Neural cell (in vitro differentiated cells): ENCODE measurements at regions not wholly inside any gene's neighbourhood (a gene's known extent, or its start where the extent isn't known, plus 50 kb on each side); places are given as distances from the start of the nearest gene placed in this dataset.

Experiments
- H2AFZ ChIP-seq: fragments of 200-600, 300-800 bp; sonication (generic), shearing (Covaris generic); 2 replicates; pipeline ENCODE4 v1.6.0; 2014; ENCODE audit warnings: low read depth, mild to moderate bottlenecking, antibody characterized with exemption, low read length, moderate library complexity
- H3F3A ChIP-seq: fragments of 200-600 bp; shearing (Covaris generic); 2 replicates; pipeline ENCODE4 v1.6.1; 2016; ENCODE audit warnings: mild to moderate bottlenecking, moderate library complexity, mixed read lengths, antibody characterized with exemption, low read length; ENCODE audit not compliant: insufficient read depth, poor library complexity, severe bottlenecking
- H3K27ac ChIP-seq: fragments of 200-600, 300-800 bp; sonication (generic), shearing (Covaris generic); 2 replicates; pipeline ENCODE4 v1.5.1; 2014; ENCODE audit warnings: mild to moderate bottlenecking, low read length, moderate library complexity
- H3K27me3 ChIP-seq: fragments of 300-800, 200-600 bp; sonication (generic), shearing (Covaris generic); 2 replicates; pipeline ENCODE4 v1.6.0; 2014; ENCODE audit warnings: mild to moderate bottlenecking, low read depth, low read length, moderate library complexity; ENCODE audit not compliant: insufficient read depth
- H3K36me3 ChIP-seq: fragments of 300-800, 200-600 bp; sonication (generic), shearing (Covaris generic); 2 replicates; pipeline ENCODE4 v1.5.1; 2014; ENCODE audit warnings: mild to moderate bottlenecking, antibody characterized with exemption, low read length, moderate library complexity; ENCODE audit not compliant: insufficient read depth
- H3K4me2 ChIP-seq: fragments of 300-800, 200-600 bp; sonication (generic), shearing (Covaris generic); 2 replicates; pipeline ENCODE4 v1.6.0; 2014; ENCODE audit warnings: mild to moderate bottlenecking, low read length
- H3K4me3 ChIP-seq: fragments of 300-800, 200-600 bp; sonication (generic), shearing (Covaris generic); 2 replicates; pipeline ENCODE4 v1.5.1; 2014; ENCODE audit warnings: mild to moderate bottlenecking, low read length, moderate library complexity
- H3K79me2 ChIP-seq: fragments of 200-600 bp; shearing (Covaris generic); replicated peaks from 2 replicates; pipeline ENCODE4 v1.6.0; 2014; ENCODE audit warnings: mild to moderate bottlenecking, low read length, moderate library complexity; ENCODE audit not compliant: insufficient read depth
- H3K9ac ChIP-seq: fragments of 300-800, 200-600 bp; sonication (generic), shearing (Covaris generic); 2 replicates; pipeline ENCODE4 v1.6.1; 2016; ENCODE audit warnings: mild to moderate bottlenecking, low read length, mixed read lengths
- H3K9me2 ChIP-seq: fragments of 200-600 bp; shearing (Covaris generic); 2 replicates; pipeline ENCODE4 v1.6.1; 2016; ENCODE audit warnings: mild to moderate bottlenecking, low read length, mixed read lengths; ENCODE audit not compliant: insufficient read depth
- H3K9me3 ChIP-seq: fragments of 200-600, 300-800 bp; sonication (generic), shearing (Covaris generic); 2 replicates; pipeline ENCODE4 v1.6.1; 2016; ENCODE audit warnings: mild to moderate bottlenecking, mixed run types, low read length, moderate library complexity, mixed read lengths
- H4K20me1 ChIP-seq: fragments of 200-600 bp; shearing (Covaris generic); 2 replicates; pipeline ENCODE4 v1.6.1; 2016; ENCODE audit warnings: mild to moderate bottlenecking, mixed run types; ENCODE audit not compliant: insufficient read depth
- EP300 ChIP-seq: fragments of 450-650 bp; conservative IDR thresholded peaks from 2 replicates; pipeline ENCODE4 v1.6.1; 2014; ENCODE audit warnings: antibody characterized with exemption, mild to moderate bottlenecking, moderate library complexity; ENCODE audit not compliant: poor library complexity, severe bottlenecking
- EZH2 ChIP-seq: fragments of 200-600, 300-800 bp; shearing (Covaris generic), sonication (generic); IDR thresholded peaks from 2 replicates; pipeline ENCODE4 v1.6.1; 2014; ENCODE audit warnings: antibody characterized with exemption, low read length, borderline replicate concordance, mild to moderate bottlenecking; ENCODE audit not compliant: insufficient read depth, poor library complexity, severe bottlenecking
- MXI1 ChIP-seq: fragments of 450-650 bp; conservative IDR thresholded peaks from 2 replicates; pipeline ENCODE4 v1.6.1; 2014; ENCODE audit warnings: antibody characterized with exemption, mild to moderate bottlenecking; ENCODE audit not compliant: poor library complexity, severe bottlenecking
- POLR2AphosphoS5 ChIP-seq: IDR thresholded peaks from 2 replicates; pipeline ENCODE4 v1.6.1; 2012
- RAD21 ChIP-seq: fragments of 450-650 bp; conservative IDR thresholded peaks from 2 replicates; pipeline ENCODE4 v1.6.1; 2014; ENCODE audit warnings: antibody characterized with exemption, mild to moderate bottlenecking, moderate library complexity
- SMC3 ChIP-seq: fragments of 450-650 bp; conservative IDR thresholded peaks from 2 replicates; pipeline ENCODE4 v1.6.1; 2014; ENCODE audit warnings: antibody characterized with exemption, mild to moderate bottlenecking, moderate library complexity; ENCODE audit not compliant: poor library complexity
- TAF1 ChIP-seq: IDR thresholded peaks from 2 replicates; pipeline ENCODE4 v1.6.1; 2012; ENCODE audit warnings: low read depth
- TF ChIP-seq, protein P1 (sequence below): IDR thresholded peaks from 2 replicates; pipeline ENCODE4 v1.6.1; 2012; ENCODE audit warnings: borderline replicate concordance
- TF ChIP-seq, protein P2 (sequence below): fragments of 450-650 bp; IDR thresholded peaks from 2 replicates; pipeline ENCODE4 v1.5.1; 2014; ENCODE audit warnings: antibody characterized with exemption, mild to moderate bottlenecking, moderate library complexity; ENCODE audit not compliant: poor library complexity, severe bottlenecking

DNA sequence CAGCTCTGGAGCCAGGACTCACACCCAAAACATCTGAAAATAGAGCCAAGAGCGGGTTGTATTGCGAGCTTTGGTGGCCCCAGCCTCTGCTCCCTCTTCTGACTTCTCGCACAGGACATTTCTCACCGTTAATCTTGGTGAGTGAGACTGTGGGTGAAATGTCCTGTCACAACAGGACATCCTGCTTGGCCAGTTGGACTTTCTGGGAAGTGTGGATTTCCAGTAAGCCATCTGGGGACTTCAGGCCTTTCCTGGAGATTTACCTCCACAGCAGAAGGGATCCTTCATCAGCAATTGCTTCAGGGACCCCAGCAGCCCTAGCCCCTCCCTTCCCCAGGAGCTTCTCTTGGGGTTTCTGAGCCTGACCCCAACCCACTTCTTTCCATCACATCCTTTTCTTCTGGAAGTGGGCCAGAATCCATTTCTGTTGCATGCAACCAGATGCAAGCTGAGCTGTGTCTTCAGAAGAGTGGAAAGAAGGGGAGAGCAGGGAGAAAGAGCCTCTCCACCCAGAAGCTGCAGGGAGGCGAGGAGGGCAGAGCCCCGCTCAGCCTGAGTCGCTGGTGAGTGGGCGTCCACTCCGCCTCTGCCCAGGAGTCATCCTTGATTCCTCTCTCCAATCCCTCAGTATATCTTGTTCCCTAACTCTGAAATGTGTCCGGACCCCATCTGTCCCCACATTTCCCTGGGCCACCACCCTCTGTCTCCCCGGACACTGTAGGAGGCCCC is 50.3 kb upstream of the GADD45G start:
- no peak overlapping the region for H3K4me3 ChIP-seq
- no peaks in the 10 kb centered on the region for H3K9me2 ChIP-seq
- no peak overlapping the region for H3K27ac ChIP-seq
- no peaks in the 10 kb centered on the region for H4K20me1 ChIP-seq
- no peaks in the 10 kb centered on the region for H3K27me3 ChIP-seq
- no peak overlapping the region for H3K9ac ChIP-seq
- H3K36me3 ChIP-seq: no peaks in the 10 kb centered on the region
- no peaks in the 10 kb centered on the region for H3K9me3 ChIP-seq
- no peak overlapping the region for H2AFZ ChIP-seq
- no peaks in the 10 kb centered on the region for H3F3A ChIP-seq
- H3K79me2 ChIP-seq: no peaks in the 10 kb centered on the region
- no peak overlapping the region for H3K4me2 ChIP-seq
- TF ChIP-seq RAD21 (no peak), SMC3 (no peak), EZH2 (no peak), MXI1 (no peak), EP300 (no peak), TAF1 (no peak), POLR2AphosphoS5 (no peak)
- TF ChIP-seq, protein P1, sequence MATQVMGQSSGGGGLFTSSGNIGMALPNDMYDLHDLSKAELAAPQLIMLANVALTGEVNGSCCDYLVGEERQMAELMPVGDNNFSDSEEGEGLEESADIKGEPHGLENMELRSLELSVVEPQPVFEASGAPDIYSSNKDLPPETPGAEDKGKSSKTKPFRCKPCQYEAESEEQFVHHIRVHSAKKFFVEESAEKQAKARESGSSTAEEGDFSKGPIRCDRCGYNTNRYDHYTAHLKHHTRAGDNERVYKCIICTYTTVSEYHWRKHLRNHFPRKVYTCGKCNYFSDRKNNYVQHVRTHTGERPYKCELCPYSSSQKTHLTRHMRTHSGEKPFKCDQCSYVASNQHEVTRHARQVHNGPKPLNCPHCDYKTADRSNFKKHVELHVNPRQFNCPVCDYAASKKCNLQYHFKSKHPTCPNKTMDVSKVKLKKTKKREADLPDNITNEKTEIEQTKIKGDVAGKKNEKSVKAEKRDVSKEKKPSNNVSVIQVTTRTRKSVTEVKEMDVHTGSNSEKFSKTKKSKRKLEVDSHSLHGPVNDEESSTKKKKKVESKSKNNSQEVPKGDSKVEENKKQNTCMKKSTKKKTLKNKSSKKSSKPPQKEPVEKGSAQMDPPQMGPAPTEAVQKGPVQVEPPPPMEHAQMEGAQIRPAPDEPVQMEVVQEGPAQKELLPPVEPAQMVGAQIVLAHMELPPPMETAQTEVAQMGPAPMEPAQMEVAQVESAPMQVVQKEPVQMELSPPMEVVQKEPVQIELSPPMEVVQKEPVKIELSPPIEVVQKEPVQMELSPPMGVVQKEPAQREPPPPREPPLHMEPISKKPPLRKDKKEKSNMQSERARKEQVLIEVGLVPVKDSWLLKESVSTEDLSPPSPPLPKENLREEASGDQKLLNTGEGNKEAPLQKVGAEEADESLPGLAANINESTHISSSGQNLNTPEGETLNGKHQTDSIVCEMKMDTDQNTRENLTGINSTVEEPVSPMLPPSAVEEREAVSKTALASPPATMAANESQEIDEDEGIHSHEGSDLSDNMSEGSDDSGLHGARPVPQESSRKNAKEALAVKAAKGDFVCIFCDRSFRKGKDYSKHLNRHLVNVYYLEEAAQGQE: no peak

DNA sequence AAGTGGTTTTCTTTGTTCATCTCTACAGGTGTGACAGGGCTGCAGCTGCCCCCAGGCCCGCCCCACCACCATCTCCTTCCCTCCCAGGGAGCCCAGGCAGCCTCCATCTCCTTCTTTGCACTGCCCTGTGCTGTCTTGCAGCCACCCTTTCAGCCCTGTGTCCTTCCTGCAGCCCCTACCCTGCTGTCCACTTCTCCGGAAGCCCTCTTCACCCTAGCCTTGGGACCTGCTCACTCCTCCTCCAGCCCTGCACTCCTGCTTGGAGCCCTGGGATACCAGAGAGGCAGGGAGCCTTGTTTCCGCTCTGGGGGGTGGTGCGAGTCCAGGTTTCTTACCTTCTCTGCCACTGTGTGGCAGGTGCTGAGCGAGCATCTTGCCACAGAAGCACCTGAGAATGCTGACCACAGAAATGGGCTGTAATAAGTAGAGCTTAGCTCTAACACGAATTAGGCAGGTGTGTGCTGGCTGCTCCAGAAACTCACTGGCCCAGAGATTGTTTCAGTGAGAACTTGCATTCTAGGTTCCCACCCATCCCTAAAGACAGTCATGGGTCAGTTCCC is 51.3 kb upstream of the GADD45G start:
- no peaks in the 10 kb centered on the region for H3K27me3 ChIP-seq
- no peaks in the 10 kb centered on the region for H3K36me3 ChIP-seq
- no peaks in the 10 kb centered on the region for H3F3A ChIP-seq
- H3K79me2 ChIP-seq: no peaks in the 10 kb centered on the region
- no peaks in the 10 kb centered on the region for H3K9me2 ChIP-seq
- no peak overlapping the region for H3K4me2 ChIP-seq
- no peak overlapping the region for H2AFZ ChIP-seq
- H3K27ac ChIP-seq: no peak overlapping the region
- no peaks in the 10 kb centered on the region for H3K9me3 ChIP-seq
- H4K20me1 ChIP-seq: no peaks in the 10 kb centered on the region
- no peak overlapping the region for H3K9ac ChIP-seq
- H3K4me3 ChIP-seq: no peak overlapping the region
- TF ChIP-seq, protein P1: no peak
- TF ChIP-seq MXI1 (no peak), TAF1 (no peak), EP300 (no peak), POLR2AphosphoS5 (no peak), SMC3 (no peak), EZH2 (no peak), RAD21 (no peak)
- TF ChIP-seq, protein P2, sequence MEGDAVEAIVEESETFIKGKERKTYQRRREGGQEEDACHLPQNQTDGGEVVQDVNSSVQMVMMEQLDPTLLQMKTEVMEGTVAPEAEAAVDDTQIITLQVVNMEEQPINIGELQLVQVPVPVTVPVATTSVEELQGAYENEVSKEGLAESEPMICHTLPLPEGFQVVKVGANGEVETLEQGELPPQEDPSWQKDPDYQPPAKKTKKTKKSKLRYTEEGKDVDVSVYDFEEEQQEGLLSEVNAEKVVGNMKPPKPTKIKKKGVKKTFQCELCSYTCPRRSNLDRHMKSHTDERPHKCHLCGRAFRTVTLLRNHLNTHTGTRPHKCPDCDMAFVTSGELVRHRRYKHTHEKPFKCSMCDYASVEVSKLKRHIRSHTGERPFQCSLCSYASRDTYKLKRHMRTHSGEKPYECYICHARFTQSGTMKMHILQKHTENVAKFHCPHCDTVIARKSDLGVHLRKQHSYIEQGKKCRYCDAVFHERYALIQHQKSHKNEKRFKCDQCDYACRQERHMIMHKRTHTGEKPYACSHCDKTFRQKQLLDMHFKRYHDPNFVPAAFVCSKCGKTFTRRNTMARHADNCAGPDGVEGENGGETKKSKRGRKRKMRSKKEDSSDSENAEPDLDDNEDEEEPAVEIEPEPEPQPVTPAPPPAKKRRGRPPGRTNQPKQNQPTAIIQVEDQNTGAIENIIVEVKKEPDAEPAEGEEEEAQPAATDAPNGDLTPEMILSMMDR: no peak
